ENCODE measurements at regions not wholly inside any gene's neighbourhood (a gene's known extent, or its start where the extent isn't known, plus 50 kb on each side); places are given as distances from the start of the nearest gene placed in this dataset.

GRCh38 chr1:234554218-234554697, 55.7 kb downstream of the IRF2BP2 start:
- peak in 1 of 58 donors; percentile 26 for DNase-seq

GRCh38 chr1:234553240-234554188, 56.5 kb downstream of the IRF2BP2 start:
- DNase-seq, result no peak

GRCh38 chr1:234551032-234551378, 59.0 kb downstream of the IRF2BP2 start:
- peak in 8 of 58 donors; percentile 35 to 70 (median 56) for DNase-seq

GRCh38 chr1:234550341-234551031, 59.5 kb downstream of the IRF2BP2 start:
- peak in 53 of 58 donors; percentile 36 to 92 (median 73) for DNase-seq

- DNase-seq, result no peak
Observed at GRCh38 chr1:234549447-234550021, 60.4 kb downstream of the IRF2BP2 start.

- no peak for DNase-seq
Observed at GRCh38 chr1:234546890-234547788, 62.8 kb downstream of the IRF2BP2 start.

- DNase-seq, result no peak
Observed at GRCh38 chr1:234546387-234546704, 63.6 kb downstream of the IRF2BP2 start.

- peak in 1 of 58 donors; percentile 23 for DNase-seq
Observed at GRCh38 chr1:234545517-234546386, 64.2 kb downstream of the IRF2BP2 start.

GRCh38 chr1:234544087-234544579, 65.2 kb upstream of the TARBP1 start:
- DNase-seq, result peak in 50 of 58 donors; percentile 33 to 90 (median 68)

GRCh38 chr1:234543442-234544086, 64.6 kb upstream of the TARBP1 start:
- peak in 7 of 58 donors; percentile 16 to 39 (median 30) for DNase-seq

GRCh38 chr1:234542211-234542850, 63.4 kb upstream of the TARBP1 start:
- DNase-seq, result peak in 25 of 58 donors; percentile 20 to 78 (median 50)

- DNase-seq, result no peak
Observed at GRCh38 chr1:234541286-234541975, 62.5 kb upstream of the TARBP1 start.

- no peak for DNase-seq
Observed at GRCh38 chr1:234540404-234540762, 61.4 kb upstream of the TARBP1 start.

- no peak for DNase-seq
Observed at GRCh38 chr1:234539666-234540403, 60.9 kb upstream of the TARBP1 start.

- DNase-seq, result no peak
Observed at GRCh38 chr1:234538930-234539649, 60.1 kb upstream of the TARBP1 start.

- no peak for DNase-seq
Observed at GRCh38 chr1:234538062-234538731, 59.2 kb upstream of the TARBP1 start.
